Suprapubic skin (tissue), 4 donors: ENCODE measurements at regions not wholly inside any gene's neighbourhood (a gene's known extent, or its start where the extent isn't known, plus 50 kb on each side); places are given as distances from the start of the nearest gene placed in this dataset.

Experiments
- DNase-seq, 2 donors: peaks; one replicate each; pipeline ENCODE4 v3.0.0-alpha.2; 2019; ENCODE audit warnings: low spot score in 2 of 2
- H3K27ac ChIP-seq: fragments of 200-600 bp; sonication (generic); one replicate; pipeline ENCODE4 v1.5.1; 2019
- H3K27me3 ChIP-seq: fragments of 200-600 bp; sonication (generic); one replicate; pipeline ENCODE4 v1.5.1; 2019
- H3K36me3 ChIP-seq: fragments of 200-600 bp; sonication (generic); one replicate; pipeline ENCODE4 v1.5.1; 2019
- H3K4me1 ChIP-seq: fragments of 200-600 bp; sonication (generic); one replicate; pipeline ENCODE4 v1.5.1; 2019
- H3K4me3 ChIP-seq: fragments of 200-600 bp; sonication (generic); one replicate; pipeline ENCODE4 v1.5.1; 2019; ENCODE audit warnings: mild to moderate bottlenecking
- H3K9me3 ChIP-seq: fragments of 200-600 bp; sonication (generic); one replicate; pipeline ENCODE4 v1.5.1; 2019
- CTCF ChIP-seq, 2 donors: fragments of 200-600 bp in 1 of 2; fragments of 450-650 bp in 1 of 2; sonication (generic) in 1 of 2; IDR thresholded peaks; one replicate each; pipeline ENCODE4 v1.5.1; 2016 to 2019; ENCODE audit warnings: antibody characterized with exemption in 2 of 2, mild to moderate bottlenecking in 1 of 2, moderate library complexity in 1 of 2
- EP300 ChIP-seq: sonication (generic); formaldehyde crosslinking; IDR thresholded peaks from one replicate; pipeline ENCODE4 v1.6.1; 2017; ENCODE audit warnings: antibody characterized with exemption
- POLR2A ChIP-seq, 2 donors: fragments of 450-650 bp; IDR thresholded peaks; one replicate each; pipeline ENCODE4 v1.6.1; 2017; ENCODE audit warnings: antibody characterized with exemption in 2 of 2, mild to moderate bottlenecking in 2 of 2, moderate library complexity in 2 of 2
- POLR2AphosphoS5 ChIP-seq, 3 donors: sonication (generic); formaldehyde crosslinking; IDR thresholded peaks; one replicate each; pipeline ENCODE4 v1.6.1; 2017; ENCODE audit warnings: antibody characterized with exemption in 3 of 3
- WGBS: methylation state at CpG from one replicate; pipeline ENCODE4 v1.1.5; 2018; 5-methylcytosine and 5-hydroxymethylcytosine counted together

- Histone ChIP-seq H3K36me3 (no peaks in the 10 kb centered on the region), H3K4me3 (no peak overlapping the region), H3K4me1 (no peaks in the 10 kb centered on the region), H3K27ac (no peak overlapping the region), H3K9me3 (no peaks in the 10 kb centered on the region), H3K27me3 (no peaks in the 10 kb centered on the region)
- no peak for TF ChIP-seq POLR2AphosphoS5 (IDR thresholded peaks at IDR 0.05)
- TF ChIP-seq CTCF (IDR thresholded peaks at IDR 0.05) = no peak
- TF ChIP-seq POLR2A (IDR thresholded peaks at IDR 0.05) = no peak
- TF ChIP-seq EP300 = no peak
- no peak for DNase-seq
- WGBS = 97% methylated on average over 2 of the region's 2 CpGs
Observed at GRCh38 chr3:145190138-145190537, 970.8 kb downstream of the PLOD2 start.

DNA sequence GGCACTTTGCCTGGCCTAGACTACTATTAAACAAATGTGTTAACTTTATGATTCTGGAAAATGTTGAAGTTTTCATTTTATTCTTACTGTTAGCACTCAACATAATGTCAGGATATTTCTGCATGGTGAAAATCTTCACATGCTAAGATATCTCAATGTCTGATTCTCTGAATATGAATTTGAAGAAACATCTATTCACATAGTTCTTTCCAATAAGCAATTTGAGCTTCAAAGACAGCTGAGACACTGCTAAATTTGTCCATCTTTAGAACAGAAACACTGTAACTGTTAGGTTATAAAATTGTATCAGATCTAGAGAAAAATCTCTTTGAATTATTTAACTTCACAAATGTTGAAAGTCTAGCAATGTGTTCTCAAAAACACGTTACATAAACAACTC, 970.2 kb downstream of the PLOD2 start:
- 89% methylated on average over 1 of the region's 1 CpG for WGBS
- no peak overlapping the region for H3K4me3 ChIP-seq

DNA sequence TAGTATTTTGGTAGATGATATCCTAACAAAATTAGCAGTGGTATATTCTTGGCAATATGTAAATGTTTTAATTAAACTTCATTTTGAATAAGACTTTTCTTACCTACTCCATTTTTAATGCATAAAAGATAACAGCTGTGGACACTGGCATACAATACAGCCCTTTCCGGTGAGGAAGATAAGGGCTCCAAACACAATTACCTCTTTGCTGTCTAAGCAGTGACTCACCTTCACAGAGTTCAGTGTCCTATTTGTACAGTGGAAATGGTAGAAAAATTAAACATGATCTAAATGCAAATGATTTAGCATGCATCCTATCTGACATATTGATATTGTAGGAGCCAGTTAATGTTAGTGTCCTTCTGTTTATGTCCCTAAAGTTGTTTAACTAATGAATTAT, 969.4 kb downstream of the PLOD2 start:
- Histone ChIP-seq H3K36me3 (no peaks in the 10 kb centered on the region), H3K9me3 (no peaks in the 10 kb centered on the region), H3K4me1 (no peaks in the 10 kb centered on the region), H3K4me3 (no peak overlapping the region), H3K27ac (no peak overlapping the region), H3K27me3 (no peaks in the 10 kb centered on the region)
- DNase-seq = no peak
- 91% methylated on average over 1 of the region's 1 CpG for WGBS
- TF ChIP-seq POLR2A (IDR thresholded peaks at IDR 0.05) = no peak
- no peak for TF ChIP-seq CTCF (IDR thresholded peaks at IDR 0.05)
- TF ChIP-seq EP300 = no peak
- TF ChIP-seq POLR2AphosphoS5 (IDR thresholded peaks at IDR 0.05) = no peak

More for the DNA sequence above, 970.2 kb downstream of the PLOD2 start:
- H3K9me3 ChIP-seq = no peaks in the 10 kb centered on the region
- H3K4me1 ChIP-seq = no peaks in the 10 kb centered on the region
- DNase-seq = no peak
- no peaks in the 10 kb centered on the region for H3K36me3 ChIP-seq
- H3K27me3 ChIP-seq = no peaks in the 10 kb centered on the region
- H3K27ac ChIP-seq = no peak overlapping the region
- TF ChIP-seq CTCF (IDR thresholded peaks at IDR 0.05) = no peak
- TF ChIP-seq POLR2AphosphoS5 (IDR thresholded peaks at IDR 0.05) = no peak
- TF ChIP-seq EP300 = no peak
- no peak for TF ChIP-seq POLR2A (IDR thresholded peaks at IDR 0.05)

- 63% methylated on average over 1 of the region's 1 CpG for WGBS
- H3K9me3 ChIP-seq = no peaks in the 10 kb centered on the region
- H3K4me3 ChIP-seq = no peak overlapping the region
- TF ChIP-seq CTCF (IDR thresholded peaks at IDR 0.05) (no peak), EP300 (no peak), POLR2A (IDR thresholded peaks at IDR 0.05) (no peak), POLR2AphosphoS5 (IDR thresholded peaks at IDR 0.05) (no peak)
- H3K36me3 ChIP-seq = no peaks in the 10 kb centered on the region
- H3K27ac ChIP-seq = no peak overlapping the region
- no peak for DNase-seq
- H3K27me3 ChIP-seq = no peaks in the 10 kb centered on the region
- H3K4me1 ChIP-seq = no peaks in the 10 kb centered on the region
Observed at GRCh38 chr3:145197051-145197820, 963.7 kb downstream of the PLOD2 start.

GRCh38 chr3:145197821-145198220, 963.2 kb downstream of the PLOD2 start:
- Histone ChIP-seq H3K27me3 (no peaks in the 10 kb centered on the region), H3K4me1 (no peaks in the 10 kb centered on the region), H3K27ac (no peak overlapping the region), H3K9me3 (no peaks in the 10 kb centered on the region), H3K4me3 (no peak overlapping the region), H3K36me3 (no peaks in the 10 kb centered on the region)
- DNase-seq = no peak
- 92% methylated on average over 1 of the region's 1 CpG for WGBS
- no peak for TF ChIP-seq CTCF (IDR thresholded peaks at IDR 0.05)
- TF ChIP-seq POLR2A (IDR thresholded peaks at IDR 0.05) = no peak
- TF ChIP-seq POLR2AphosphoS5 (IDR thresholded peaks at IDR 0.05) = no peak
- TF ChIP-seq EP300 = no peak
